Left ventricle myocardium superior (tissue), 1 donor: ENCODE measurements at regions not wholly inside any gene's neighbourhood (a gene's known extent, or its start where the extent isn't known, plus 50 kb on each side); places are given as distances from the start of the nearest gene placed in this dataset.

Experiments used
- ATAC-seq: fragments of 200-7000 bp; cut with Tn5 transposase; one replicate; pipeline ENCODE4 v1.9.1; 2020; ENCODE audit warnings: mild to moderate bottlenecking, moderate library complexity
- DNase-seq: peaks from one replicate; pipeline ENCODE4 v3.0.0-alpha.2; 2020
- intact Hi-C: fragments of 100-400 bp; cut with micrococcal nuclease; formaldehyde crosslinking; loops from one replicate; pipeline ENCODE4 v1.11.0; 2022
- donor health status: DM: no; HTN: yes; CAD: no; lungs with severe emphysema.

- intact Hi-C loops = no loop called here
These were observed 288.8 kb downstream of the CENPC start for GRCh38 chr4:67256388-67257043.

GRCh38 chr4:67250131-67250896, 295.0 kb downstream of the CENPC start:
- DNase-seq (no peak), ATAC-seq (no peak)
- intact Hi-C loops = no loop called here

More at GRCh38 chr4:67256388-67257043, 288.8 kb downstream of the CENPC start:
- ATAC-seq = no peak
- DNase-seq = no peak

GRCh38 chr4:67236788-67237187, 308.5 kb downstream of the CENPC start:
- ATAC-seq (no peak), DNase-seq (no peak)
- intact Hi-C loops = no loop called here

GRCh38 chr4:67236318-67236717, 309.0 kb downstream of the CENPC start:
- no peak for DNase-seq
- intact Hi-C loops = no loop called here
- ATAC-seq = no peak

GRCh38 chr4:67234296-67234695, 311.0 kb downstream of the CENPC start:
- no peak for ATAC-seq
- intact Hi-C loops = no loop called here
- no peak for DNase-seq

- peak; percentile 38 for ATAC-seq
- intact Hi-C loops = no loop called here
- DNase-seq = no peak
These were observed 316.2 kb downstream of the CENPC start for GRCh38 chr4:67229148-67229547.

GRCh38 chr4:67220861-67221260, 324.4 kb downstream of the CENPC start:
- no peak for ATAC-seq
- intact Hi-C loops = no loop called here
- DNase-seq = no peak

GRCh38 chr4:67218883-67219282, 326.4 kb downstream of the CENPC start:
- ATAC-seq = no peak
- intact Hi-C loops = no loop called here
- no peak for DNase-seq

GRCh38 chr4:67207941-67208441, 337.3 kb downstream of the CENPC start:
- no peak for DNase-seq
- ATAC-seq = no peak
- intact Hi-C loops = no loop called here

- ATAC-seq (no peak), DNase-seq (no peak)
- intact Hi-C loops = no loop called here
These were observed 340.9 kb downstream of the CENPC start for GRCh38 chr4:67204441-67204840.

- ATAC-seq (no peak), DNase-seq (no peak)
- intact Hi-C loops = no loop called here
These were observed 344.0 kb downstream of the CENPC start for GRCh38 chr4:67201334-67201733.

GRCh38 chr4:67198727-67199126, 346.6 kb downstream of the CENPC start:
- intact Hi-C loops = no loop called here
- no peak for DNase-seq
- ATAC-seq = peak; percentile 48

- intact Hi-C loops = no loop called here
- no peak for ATAC-seq
- no peak for DNase-seq
These were observed 377.5 kb downstream of the CENPC start for GRCh38 chr4:67167849-67168248.

- ATAC-seq (no peak), DNase-seq (no peak)
- intact Hi-C loops = no loop called here
These were observed 382.6 kb downstream of the CENPC start for GRCh38 chr4:67162690-67163089.

- no peak for ATAC-seq
- intact Hi-C loops = no loop called here
- no peak for DNase-seq
These were observed 384.0 kb downstream of the CENPC start for GRCh38 chr4:67161311-67161710.

GRCh38 chr4:67160394-67160793, 384.9 kb downstream of the CENPC start:
- DNase-seq = no peak
- ATAC-seq = no peak
- intact Hi-C loops = no loop called here

GRCh38 chr4:67158666-67159065, 386.6 kb downstream of the CENPC start:
- no peak for DNase-seq
- intact Hi-C loops = no loop called here
- peak; percentile 84 for ATAC-seq

- ATAC-seq (no peak), DNase-seq (no peak)
- intact Hi-C loops = no loop called here
These were observed 392.3 kb downstream of the CENPC start for GRCh38 chr4:67152976-67153375.

GRCh38 chr4:67151376-67152343, 393.6 kb downstream of the CENPC start:
- intact Hi-C loops = no loop called here
- DNase-seq (no peak), ATAC-seq (no peak)

- intact Hi-C loops = no loop called here
- no peak for ATAC-seq
- DNase-seq = no peak
These were observed 403.7 kb downstream of the CENPC start for GRCh38 chr4:67141586-67141985.
